OCI-LY1 (cell line): ENCODE measurements at regions not wholly inside any gene's neighbourhood (a gene's known extent, or its start where the extent isn't known, plus 50 kb on each side); places are given as distances from the start of the nearest gene placed in this dataset.

Experiments used
- CTCF ChIP-seq: fragments of 200-600 bp; sonication (generic), shearing (Covaris generic); IDR thresholded peaks from 2 replicates; pipeline ENCODE4 v1.5.1; 2017; ENCODE audit warnings: mild to moderate bottlenecking, antibody characterized with exemption, low read length, moderate library complexity, mixed read lengths
- EZH2 ChIP-seq: fragments of 200-600 bp; sonication (generic), shearing (Covaris generic); IDR thresholded peaks from 2 replicates; pipeline ENCODE4 v1.8.0; 2017; ENCODE audit warnings: borderline replicate concordance, mixed run types, mild to moderate bottlenecking, antibody characterized with exemption, low read length, moderate library complexity, mixed read lengths

GRCh38 chr11:38304926-38305325 is 1706.9 kb upstream of the RAG2 start:
- TF ChIP-seq CTCF (no peak), EZH2 (no peak)
